Right lobe of liver (tissue), 6 donors: ENCODE measurements at regions not wholly inside any gene's neighbourhood (a gene's known extent, or its start where the extent isn't known, plus 50 kb on each side); places are given as distances from the start of the nearest gene placed in this dataset.

Experiments
- ATAC-seq, 4 donors: fragments of 200-7000 bp; cut with Tn5 transposase; one replicate each; pipeline ENCODE4 v1.9.1; 2020; ENCODE audit warnings: mild to moderate bottlenecking in 4 of 4, moderate library complexity in 4 of 4
- DNase-seq, 3 donors: peaks; one replicate each; pipeline ENCODE4 v3.0.0-alpha.2; 2020
- H3K27ac ChIP-seq, 3 donors: fragments of 200-600 bp; one replicate each; pipeline ENCODE4 v1.8.0; 2022
- H3K27me3 ChIP-seq, 2 donors: fragments of 200-600 bp; one replicate each; pipeline ENCODE4 v1.8.0; 2022
- H3K36me3 ChIP-seq, 4 donors: fragments of 200-600 bp; sonication (generic) in 1 of 4; one replicate each; pipeline versions ENCODE4 v1.5.1 to v1.8.0; 2017 to 2022; ENCODE audit warnings: control low read depth in 1 of 4
- H3K4me1 ChIP-seq, 4 donors: fragments of 200-600 bp; sonication (generic) in 1 of 4; one replicate each; pipeline versions ENCODE4 v1.5.1 to v1.8.0; 2017 to 2022; ENCODE audit warnings: control low read depth in 1 of 4
- H3K4me3 ChIP-seq, 3 donors: fragments of 200-600 bp; one replicate each; pipeline ENCODE4 v1.8.0; 2022
- H3K9me3 ChIP-seq, 4 donors: fragments of 200-600 bp; sonication (generic) in 1 of 4; one replicate each; pipeline versions ENCODE4 v1.5.1 to v1.8.0; 2017 to 2022; ENCODE audit warnings: control low read depth in 1 of 4
- POLR2A ChIP-seq: fragments of 450-650 bp; IDR thresholded peaks from one replicate; pipeline ENCODE4 v1.6.1; 2017; ENCODE audit warnings: antibody characterized with exemption, mild to moderate bottlenecking
- WGBS: methylation state at CpG from one replicate; pipeline ENCODE4 v1.1.6; 2018; ENCODE audit warnings: low coverage, low lambda C conversion rate; ENCODE audit not compliant: insufficient coverage; ENCODE audit errors: missing lambda C conversion rate; 5-methylcytosine and 5-hydroxymethylcytosine counted together
- intact Hi-C, 2 donors: fragments of 100-400 bp; cut with DNase I; formaldehyde crosslinking; loops; one replicate each; pipeline versions ENCODE4 v1.11.2 to v1.14.1; 2022
- TF ChIP-seq, protein P1 (sequence below), 4 donors: fragments of 200-600 bp in 3 of 4; fragments of 450-650 bp in 1 of 4; IDR thresholded peaks; one replicate each; pipeline versions ENCODE4 v1.5.1 to v1.8.0; 2016 to 2022; ENCODE audit warnings: antibody characterized with exemption in 4 of 4, mild to moderate bottlenecking in 2 of 4
- donor health status: DM: no; HTN: yes; CAD: no.
- donor health status: DM: no; HTN: no; CAD: no.
- donor health status: DM: no; HTN: no; CAD: no.
- donor health status: DM: no; HTN: yes; CAD: no.
- donor health status: DM: no; HTN: yes; CAD: no.

DNA sequence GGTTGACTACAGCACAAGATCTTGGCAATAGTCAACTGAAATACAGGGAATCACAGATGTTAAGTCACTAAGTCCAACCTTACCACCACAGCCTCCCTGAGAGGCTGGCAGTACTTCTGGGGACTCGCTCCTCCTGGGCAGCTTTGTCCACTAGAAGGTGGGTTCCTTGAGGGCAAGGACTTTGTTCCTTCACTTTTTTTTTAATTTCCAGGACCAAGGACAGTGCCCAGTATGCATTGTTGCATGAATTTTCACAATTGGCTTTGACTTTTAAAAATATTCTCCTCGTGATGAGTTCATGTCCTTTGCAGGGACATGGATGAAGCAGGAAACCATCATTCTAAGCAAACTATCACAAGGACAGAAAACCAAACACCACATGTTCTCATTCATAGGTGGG, 96.7 kb upstream of the IGSF21 start:
- DNase-seq: no peak
- H3K27me3 ChIP-seq: no peaks in the 10 kb centered on the region

DNA sequence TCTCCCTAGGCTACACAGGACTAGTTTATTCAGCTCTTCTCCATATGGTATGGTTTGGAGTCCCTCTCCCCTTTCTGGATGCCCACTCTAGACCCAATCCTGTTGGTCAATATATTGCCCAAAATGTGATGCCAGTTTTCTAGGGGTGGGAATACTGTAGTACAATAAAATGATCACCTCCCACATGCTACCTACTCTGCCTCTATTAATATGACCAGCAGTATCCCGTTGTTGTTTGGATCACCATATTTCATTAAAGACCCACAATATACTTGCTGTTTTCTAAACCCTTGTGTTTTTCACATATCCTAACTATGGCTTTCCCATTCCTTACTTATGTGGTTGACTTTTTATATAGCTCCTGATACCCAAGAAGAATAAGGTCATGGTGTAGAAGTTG, 95.9 kb upstream of the IGSF21 start:
- Histone ChIP-seq H3K27me3 (no peaks in the 10 kb centered on the region), H3K4me1 (no peaks in the 10 kb centered on the region), H3K27ac (no peak overlapping the region), H3K9me3 (no peaks in the 10 kb centered on the region), H3K4me3 (no peak overlapping the region), H3K36me3 (no peaks in the 10 kb centered on the region)
- no peak for ATAC-seq
- 71% methylated on average over 1 of the region's 1 CpG for WGBS
- no peak for DNase-seq
- intact Hi-C loops: no loop called here
- TF ChIP-seq POLR2A: no peak
- TF ChIP-seq, protein P1, sequence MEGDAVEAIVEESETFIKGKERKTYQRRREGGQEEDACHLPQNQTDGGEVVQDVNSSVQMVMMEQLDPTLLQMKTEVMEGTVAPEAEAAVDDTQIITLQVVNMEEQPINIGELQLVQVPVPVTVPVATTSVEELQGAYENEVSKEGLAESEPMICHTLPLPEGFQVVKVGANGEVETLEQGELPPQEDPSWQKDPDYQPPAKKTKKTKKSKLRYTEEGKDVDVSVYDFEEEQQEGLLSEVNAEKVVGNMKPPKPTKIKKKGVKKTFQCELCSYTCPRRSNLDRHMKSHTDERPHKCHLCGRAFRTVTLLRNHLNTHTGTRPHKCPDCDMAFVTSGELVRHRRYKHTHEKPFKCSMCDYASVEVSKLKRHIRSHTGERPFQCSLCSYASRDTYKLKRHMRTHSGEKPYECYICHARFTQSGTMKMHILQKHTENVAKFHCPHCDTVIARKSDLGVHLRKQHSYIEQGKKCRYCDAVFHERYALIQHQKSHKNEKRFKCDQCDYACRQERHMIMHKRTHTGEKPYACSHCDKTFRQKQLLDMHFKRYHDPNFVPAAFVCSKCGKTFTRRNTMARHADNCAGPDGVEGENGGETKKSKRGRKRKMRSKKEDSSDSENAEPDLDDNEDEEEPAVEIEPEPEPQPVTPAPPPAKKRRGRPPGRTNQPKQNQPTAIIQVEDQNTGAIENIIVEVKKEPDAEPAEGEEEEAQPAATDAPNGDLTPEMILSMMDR (IDR thresholded peaks at IDR 0.05): no peak

More for the DNA sequence above, 96.7 kb upstream of the IGSF21 start:
- H3K9me3 ChIP-seq: no peaks in the 10 kb centered on the region
- TF ChIP-seq, protein P1 (IDR thresholded peaks at IDR 0.05): no peak
- TF ChIP-seq POLR2A: no peak
- H3K27ac ChIP-seq: no peak overlapping the region
- H3K36me3 ChIP-seq: no peaks in the 10 kb centered on the region
- H3K4me3 ChIP-seq: no peak overlapping the region
- 52% methylated on average over 2 of the region's 2 CpGs for WGBS
- no peaks in the 10 kb centered on the region for H3K4me1 ChIP-seq
- no peak for ATAC-seq
- intact Hi-C loops: no loop called here

DNA sequence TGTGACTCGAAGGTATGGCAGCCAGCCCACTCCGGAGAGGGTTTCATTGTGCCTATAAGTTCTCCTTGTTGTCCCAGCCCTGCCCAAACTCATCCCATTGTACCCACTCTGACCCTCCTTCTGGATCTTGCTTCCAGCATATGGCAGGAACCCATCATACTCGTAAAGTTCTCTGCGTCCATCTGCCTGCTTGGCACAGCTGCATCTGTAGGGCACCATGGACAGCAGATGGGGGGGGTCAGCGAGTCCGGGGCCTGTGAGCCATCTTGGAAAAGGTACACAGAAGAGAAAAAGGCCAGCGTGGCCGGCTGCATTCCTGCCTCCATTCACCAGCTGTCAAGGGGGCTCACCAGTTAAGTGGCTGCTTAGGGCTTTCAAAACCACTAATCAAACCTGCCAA, 94.9 kb upstream of the IGSF21 start:
- no peak for TF ChIP-seq POLR2A
- TF ChIP-seq, protein P1 (IDR thresholded peaks at IDR 0.05): no peak
- DNase-seq: no peak

DNA sequence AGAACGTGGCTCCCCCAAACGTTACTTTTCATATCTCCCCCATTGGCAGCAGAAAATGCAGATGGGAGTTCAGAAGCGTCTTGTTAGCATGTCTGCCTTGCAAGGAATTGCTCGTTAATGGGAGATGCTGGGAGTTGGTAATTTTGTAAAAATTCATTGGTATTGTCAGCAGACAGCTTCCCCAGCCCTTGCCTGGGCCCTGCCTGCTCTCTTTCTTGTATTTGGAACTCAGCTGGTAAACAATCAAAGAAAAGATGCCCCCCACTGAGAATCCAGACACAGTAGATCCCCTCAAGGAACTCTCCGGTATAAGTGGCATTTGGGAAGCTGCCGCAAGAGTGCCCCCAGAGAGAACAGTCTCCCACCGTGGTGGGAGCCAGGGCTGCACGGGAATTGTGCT, 94.4 kb upstream of the IGSF21 start:
- DNase-seq: no peak
- intact Hi-C loops: no loop called here
- no peaks in the 10 kb centered on the region for H3K27me3 ChIP-seq
- H3K4me1 ChIP-seq: no peaks in the 10 kb centered on the region
- no peak overlapping the region for H3K4me3 ChIP-seq
- no peak for TF ChIP-seq POLR2A
- TF ChIP-seq, protein P1 (IDR thresholded peaks at IDR 0.05): no peak
- no peak overlapping the region for H3K27ac ChIP-seq
- H3K9me3 ChIP-seq: no peaks in the 10 kb centered on the region
- 34% methylated on average over 8 of the region's 8 CpGs for WGBS
- H3K36me3 ChIP-seq: no peaks in the 10 kb centered on the region
- no peak for ATAC-seq

More for the DNA sequence above, 94.9 kb upstream of the IGSF21 start:
- Histone ChIP-seq H3K4me1 (no peaks in the 10 kb centered on the region), H3K9me3 (no peaks in the 10 kb centered on the region), H3K4me3 (no peak overlapping the region), H3K27me3 (no peaks in the 10 kb centered on the region), H3K27ac (no peak overlapping the region), H3K36me3 (no peaks in the 10 kb centered on the region)
- ATAC-seq: no peak
- intact Hi-C loops: no loop called here
- 57% methylated on average over 8 of the region's 8 CpGs for WGBS

DNA sequence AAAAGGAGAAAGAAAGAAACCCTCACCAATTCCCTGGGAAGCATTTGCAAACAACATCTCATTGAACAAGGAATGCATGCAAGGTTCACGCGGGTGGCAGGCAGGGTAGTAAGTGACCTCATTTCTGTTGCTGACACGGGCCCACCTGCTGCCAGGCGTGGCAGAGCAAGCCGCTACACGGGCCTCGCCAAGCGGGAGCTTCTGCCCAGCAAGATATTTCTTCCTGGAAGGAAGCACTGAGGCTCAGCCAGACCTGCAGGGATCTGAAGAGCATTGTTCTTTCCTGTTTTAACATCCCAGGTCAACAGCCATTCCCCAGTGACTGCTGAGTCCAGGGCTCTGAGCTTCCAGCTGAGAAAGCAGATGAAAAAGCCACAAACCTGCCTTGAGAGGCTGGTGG, 91.9 kb upstream of the IGSF21 start:
- no peak for DNase-seq
- 43% methylated on average over 4 of the region's 8 CpGs for WGBS

More for the DNA sequence above, 91.9 kb upstream of the IGSF21 start:
- no peak for ATAC-seq
- H3K4me1 ChIP-seq: no peaks in the 10 kb centered on the region
- no peaks in the 10 kb centered on the region for H3K27me3 ChIP-seq
- H3K36me3 ChIP-seq: no peaks in the 10 kb centered on the region
- H3K4me3 ChIP-seq: no peak overlapping the region
- no peaks in the 10 kb centered on the region for H3K9me3 ChIP-seq
- TF ChIP-seq, protein P1 (IDR thresholded peaks at IDR 0.05): no peak
- TF ChIP-seq POLR2A: no peak
- intact Hi-C loops: no loop called here
- no peak overlapping the region for H3K27ac ChIP-seq
